Head of caudate nucleus (tissue), 42 donors: ENCODE measurements at regions not wholly inside any gene's neighbourhood (a gene's known extent, or its start where the extent isn't known, plus 50 kb on each side); places are given as distances from the start of the nearest gene placed in this dataset.

Source experiments
- DNase-seq, 42 donors: peaks; one replicate each; pipeline versions ENCODE4 v3.0.0 to v3.0.0-alpha.2; 2020 to 2021; ENCODE audit warnings: mixed read lengths in 7 of 42
- intact Hi-C: fragments of 100-400 bp; cut with DNase I; formaldehyde crosslinking; loops from one replicate; pipeline ENCODE4 v1.15.0; 2022

DNA sequence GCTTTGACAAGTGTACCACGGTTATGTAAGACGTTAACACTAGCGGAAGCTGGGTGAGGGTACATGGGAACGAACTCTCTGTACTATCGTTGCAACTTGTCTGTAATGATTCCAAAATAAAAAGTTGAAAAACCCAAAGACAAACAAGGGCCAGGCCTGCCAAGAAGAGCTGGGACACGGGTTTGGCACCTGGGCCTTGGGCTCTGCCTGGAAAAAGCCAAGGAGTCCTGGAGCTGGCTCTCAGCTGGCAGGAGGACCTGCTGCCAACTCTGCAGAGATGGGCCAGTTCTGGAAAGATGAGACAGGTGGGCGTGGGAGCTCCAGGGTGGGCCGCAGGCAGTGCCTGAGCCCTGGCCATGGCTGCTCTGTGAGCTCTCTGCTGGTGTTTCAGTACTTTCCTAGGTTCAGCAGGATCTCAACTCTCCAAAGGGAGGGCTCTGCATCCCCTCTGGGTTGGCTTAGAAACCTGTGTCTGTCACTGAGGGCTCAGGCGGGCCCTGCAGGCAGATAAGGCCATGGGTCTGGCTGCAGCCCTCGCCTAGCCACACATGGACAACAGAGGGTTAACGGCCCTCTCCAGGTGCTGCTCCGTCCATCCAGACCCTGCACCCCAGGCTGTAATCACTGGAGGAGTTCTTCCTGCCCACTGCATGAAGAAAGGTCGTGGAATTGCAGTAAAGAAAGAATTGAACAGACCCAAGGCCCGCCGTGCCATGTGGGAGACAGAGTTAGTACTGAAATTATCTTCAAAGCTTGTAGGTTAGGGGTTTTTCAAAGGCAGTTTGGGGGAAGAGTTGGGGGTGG is 89.9 kb downstream of the RHOB start:
- peak in 23 of 42 donors; percentile 19 to 74 (median 56) for DNase-seq
- intact Hi-C loops, result no loop called here

DNA sequence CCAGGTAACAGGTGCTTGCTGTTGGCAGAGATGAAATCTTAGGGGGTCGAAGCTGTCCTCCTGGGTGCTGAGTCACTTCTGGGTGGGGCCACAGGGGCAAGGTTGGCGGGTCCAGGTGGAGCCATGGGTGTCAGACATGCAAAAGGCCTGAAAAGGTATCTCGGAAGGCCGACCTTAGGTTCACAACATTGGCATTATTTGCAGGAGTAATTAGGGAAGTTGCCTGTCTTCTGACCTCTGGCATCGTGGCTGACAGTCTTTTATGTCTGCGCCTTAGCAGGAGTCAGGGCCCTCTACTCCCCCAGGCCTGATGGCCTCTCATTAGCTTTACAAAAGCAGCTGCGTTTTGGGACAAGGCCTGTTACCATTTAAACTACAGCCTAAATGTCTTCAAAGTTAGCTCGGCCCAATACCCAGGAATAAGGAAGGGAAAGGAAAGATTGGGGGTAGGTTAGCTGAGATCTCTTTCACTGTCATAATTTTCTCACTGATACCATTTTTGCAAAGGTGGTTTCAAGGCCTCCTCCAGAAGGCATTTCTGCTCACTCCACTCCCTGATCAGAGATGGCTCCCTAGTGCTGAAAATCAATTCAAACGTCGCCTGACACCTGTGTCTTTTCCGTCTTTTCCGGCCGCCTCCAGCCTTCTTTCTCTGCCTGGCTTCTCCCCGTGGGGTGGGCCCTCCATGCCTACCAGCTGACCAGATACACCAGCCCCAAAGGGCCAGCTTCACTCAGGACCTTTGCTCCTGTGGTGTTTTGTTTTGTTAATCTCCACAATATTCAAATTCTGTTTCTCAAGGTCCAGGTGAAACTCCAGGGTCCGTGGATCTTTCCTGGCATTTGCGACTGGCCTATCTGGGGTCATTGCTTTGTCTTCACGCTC is 90.8 kb downstream of the RHOB start:
- intact Hi-C loops, result no loop called here
- DNase-seq, result no peak

DNA sequence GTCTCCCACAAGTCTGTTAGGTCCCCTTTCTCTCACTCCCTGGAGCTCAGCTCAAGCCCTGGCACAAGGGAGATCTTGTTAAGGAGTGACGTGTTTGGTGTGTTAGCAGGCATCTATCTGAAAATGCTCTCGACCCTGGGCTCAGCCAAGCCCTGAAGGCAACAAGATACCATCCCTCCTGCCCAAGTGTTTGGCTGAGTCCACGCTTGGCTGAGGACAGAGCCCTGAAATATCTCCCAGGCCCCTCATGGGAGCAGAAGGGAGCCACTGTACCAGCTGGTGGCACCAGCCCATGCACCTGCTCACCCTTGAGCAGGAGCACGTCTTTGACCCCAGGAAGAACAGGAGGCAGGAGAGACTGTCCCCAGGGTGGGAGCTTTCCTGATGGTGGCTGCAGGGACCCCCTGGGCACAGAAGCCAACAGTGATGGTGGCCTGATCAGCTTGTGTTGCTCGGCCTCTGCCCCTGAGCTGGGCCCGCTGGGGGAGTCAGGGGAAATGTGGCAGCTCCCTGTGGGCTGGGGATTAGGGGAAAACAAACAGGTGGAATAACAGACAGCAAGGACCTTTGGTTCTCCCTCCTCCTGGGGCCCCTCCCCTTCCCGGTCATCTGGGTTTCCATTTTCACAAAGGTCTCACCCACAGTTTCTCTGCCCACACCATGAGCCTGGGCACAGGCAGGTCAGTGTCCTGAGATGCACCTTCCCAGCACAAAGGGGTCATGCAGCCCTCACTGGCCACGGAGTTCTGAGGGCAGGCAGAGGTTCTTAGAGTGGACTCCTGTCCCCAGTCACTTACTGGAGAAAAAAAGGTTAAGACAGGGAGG is 91.6 kb downstream of the RHOB start:
- DNase-seq, result no peak
- intact Hi-C loops, result no loop called here

DNA sequence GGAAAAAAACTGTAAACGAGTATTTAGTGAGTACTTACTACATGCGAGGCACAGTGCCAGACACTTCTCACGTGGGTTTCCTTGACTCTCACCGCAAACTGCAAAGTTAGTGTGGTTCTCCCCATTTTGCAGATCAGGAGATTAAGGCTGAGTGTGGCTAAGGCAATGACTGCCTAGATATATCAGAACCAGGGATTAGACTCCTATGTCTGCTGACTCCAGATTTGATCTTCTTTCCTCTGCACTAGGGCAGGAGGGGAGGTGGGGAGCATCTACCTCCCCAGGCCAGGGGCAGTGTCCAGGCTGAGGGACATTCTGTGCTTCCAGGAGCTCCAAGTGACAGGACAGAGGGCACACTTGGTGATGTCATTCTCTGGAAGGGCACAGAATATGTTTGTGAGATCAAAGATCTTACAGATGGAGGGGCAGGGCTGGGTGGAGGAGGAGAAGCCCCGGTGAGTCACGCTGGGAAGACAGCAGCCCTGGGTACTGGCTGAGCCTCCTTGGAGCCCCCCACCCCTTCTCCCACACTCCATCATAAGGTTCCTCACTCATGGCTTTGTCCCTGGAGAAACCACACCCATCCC is 92.4 kb downstream of the RHOB start:
- no peak for DNase-seq
- intact Hi-C loops, result no loop called here

DNA sequence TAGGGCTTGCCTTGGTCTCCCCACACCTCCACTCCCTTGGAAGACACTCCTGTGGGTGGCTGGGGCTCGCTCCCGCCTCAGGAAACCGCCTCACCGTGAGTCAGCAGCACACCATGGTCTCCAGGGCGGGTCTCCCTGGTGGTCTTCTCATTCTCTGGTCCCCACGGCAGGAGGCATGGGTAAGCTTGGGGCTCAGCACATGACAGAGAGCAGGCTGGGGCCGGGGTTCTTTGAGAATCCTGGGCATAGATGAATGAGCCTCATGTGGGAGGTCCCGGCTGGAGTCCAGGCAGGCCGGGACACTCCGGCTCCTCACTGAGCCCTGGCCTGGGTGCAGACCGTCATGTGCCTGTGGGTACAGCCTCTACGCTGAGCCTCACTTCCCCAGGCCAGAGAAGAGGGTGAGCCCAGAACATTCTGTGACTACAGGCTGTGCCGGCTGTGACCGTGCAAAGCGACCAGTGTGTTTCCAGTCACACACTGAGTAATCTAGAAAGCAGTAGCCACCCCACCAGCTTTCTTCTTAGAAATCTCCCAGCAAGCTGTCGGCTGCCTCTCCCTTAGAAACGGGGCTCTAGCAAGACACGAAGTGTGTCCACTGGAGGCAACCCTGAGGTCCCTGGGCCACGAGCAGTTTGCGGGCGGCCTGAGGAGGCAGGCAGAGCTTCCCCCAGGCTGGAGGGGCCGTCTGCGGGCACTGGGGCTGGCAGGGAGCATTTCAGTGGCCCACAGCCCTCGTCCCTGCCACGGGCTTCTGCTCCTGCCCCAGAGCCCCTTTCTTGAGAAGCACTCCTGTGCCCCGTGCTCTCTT is 93.1 kb downstream of the RHOB start:
- intact Hi-C loops, result no loop called here
- peak in 1 of 42 donors; percentile 49 for DNase-seq

DNA sequence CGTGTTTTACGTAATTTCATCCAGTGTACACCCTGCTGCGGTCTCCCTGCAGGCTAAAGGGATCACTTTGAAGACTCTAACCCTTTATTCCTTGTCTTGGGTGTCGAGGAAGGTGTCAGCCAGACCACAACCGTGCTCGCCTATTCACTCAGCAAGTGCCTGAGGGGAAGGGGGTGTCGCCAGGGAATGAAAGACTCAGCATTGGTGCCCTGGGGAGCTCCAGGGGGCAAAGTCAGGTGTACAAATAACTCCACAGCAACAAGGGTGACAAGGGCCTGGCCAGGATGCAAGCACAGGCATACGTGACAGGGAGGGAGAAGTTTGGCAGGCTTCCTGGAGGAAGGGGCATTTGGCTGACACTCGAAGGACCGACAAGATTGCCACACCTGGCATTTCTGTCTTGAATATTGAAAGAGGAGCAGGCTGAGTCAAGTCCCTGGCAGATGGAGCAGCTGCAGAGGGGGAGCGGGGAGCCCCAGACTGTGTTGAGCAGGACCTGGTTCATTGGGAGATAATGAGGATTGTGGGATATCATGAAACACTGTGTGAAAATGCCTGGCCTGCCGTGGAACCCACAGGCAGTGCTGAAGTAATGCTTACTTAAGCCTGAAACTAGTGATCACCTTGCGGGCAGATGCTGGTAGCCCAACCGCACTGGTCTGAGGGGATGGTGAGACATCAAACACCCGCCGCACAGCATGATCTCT is 93.9 kb downstream of the RHOB start:
- intact Hi-C loops, result no loop called here
- DNase-seq, result no peak

DNA sequence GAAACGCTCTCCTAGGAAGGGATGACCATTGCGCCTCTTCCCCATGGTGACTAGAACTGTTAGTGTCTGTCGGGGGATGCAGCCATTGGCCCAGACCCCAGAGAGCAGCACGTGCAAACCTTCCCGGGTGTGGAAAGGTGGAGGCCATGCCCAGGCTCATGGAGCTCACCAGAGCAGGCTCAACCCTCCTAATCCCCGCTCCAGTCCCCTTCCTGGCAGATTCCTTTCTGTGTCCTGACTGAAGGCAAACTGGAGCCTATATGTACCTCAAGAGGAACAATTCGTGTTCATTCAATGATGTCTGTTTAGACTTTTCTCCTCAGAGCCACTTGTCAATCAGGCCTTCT is 94.4 kb downstream of the RHOB start:
- no peak for DNase-seq
- intact Hi-C loops, result no loop called here

DNA sequence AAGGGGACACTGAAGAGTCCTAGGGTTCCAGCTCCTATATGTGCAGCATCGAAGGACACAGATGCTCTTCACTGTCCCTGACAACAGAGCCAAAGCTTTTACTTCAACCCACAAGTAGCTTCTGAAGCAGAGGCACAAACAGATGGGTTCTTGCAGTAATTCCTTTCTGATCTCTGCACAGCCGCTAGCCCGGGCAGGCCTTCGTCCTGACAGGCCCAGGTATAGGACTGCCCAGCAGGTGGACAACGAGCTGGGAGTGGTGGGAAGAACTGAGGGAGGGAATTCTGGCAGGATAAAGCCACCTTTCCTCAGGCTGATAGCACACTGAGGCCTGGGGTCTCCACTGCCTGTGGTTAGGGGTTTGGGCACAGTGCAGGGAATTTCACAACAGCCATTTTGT is 94.8 kb downstream of the RHOB start:
- intact Hi-C loops, result no loop called here
- no peak for DNase-seq

DNA sequence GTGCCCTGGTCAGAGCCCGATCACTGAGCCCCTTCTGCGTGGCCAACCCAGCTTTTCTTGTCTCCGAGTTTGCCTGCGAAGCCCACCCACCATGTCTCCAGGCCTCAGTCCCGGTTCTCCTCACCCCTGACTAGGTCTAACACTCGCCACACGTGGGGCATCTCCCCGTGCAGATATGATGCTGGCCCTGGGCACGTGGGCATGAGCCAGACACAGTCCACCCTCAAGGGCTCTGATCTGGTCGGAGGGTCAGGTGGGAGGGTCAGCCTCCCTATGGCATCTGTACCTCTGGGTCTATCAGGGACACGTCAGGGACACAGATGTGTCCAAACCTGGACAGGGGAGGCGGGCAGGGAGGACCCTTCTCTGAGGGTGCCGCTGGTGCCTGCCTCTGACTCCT is 95.4 kb downstream of the RHOB start:
- intact Hi-C loops, result no loop called here
- no peak for DNase-seq

DNA sequence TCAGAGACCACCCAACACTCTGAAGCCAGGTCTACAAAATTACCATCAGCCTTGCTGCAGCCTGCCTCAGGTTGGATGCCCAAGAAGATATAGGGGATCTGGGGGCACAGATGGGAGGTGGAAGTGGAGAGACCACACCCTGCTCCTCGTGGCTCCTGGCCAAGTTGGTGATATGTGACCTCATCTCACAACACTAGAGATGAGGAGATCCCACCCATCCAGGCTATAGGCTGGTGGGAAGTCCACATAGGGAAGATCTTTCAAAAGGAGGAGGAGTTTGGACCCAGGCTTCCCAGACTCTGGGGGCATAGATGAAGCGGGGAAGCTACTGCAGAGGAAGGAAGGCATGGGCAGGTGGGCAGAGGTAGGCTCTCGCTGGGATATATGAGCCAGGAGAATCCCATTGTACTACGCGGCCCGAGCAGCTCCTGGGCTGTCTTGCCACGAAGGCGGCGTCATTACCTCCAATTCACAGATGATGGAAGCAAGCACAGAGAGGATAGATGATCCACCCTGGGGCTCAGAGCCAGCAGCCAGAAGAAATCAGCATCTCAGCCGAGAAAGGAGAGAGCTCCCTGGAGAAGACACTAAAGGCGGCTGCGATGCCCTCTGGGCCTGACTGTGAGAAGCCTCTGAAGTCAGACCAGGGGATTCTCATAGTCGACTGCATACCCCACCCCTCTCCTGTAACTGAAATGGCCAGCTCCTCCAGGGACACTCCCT is 96.0 kb downstream of the RHOB start:
- intact Hi-C loops, result no loop called here
- no peak for DNase-seq

DNA sequence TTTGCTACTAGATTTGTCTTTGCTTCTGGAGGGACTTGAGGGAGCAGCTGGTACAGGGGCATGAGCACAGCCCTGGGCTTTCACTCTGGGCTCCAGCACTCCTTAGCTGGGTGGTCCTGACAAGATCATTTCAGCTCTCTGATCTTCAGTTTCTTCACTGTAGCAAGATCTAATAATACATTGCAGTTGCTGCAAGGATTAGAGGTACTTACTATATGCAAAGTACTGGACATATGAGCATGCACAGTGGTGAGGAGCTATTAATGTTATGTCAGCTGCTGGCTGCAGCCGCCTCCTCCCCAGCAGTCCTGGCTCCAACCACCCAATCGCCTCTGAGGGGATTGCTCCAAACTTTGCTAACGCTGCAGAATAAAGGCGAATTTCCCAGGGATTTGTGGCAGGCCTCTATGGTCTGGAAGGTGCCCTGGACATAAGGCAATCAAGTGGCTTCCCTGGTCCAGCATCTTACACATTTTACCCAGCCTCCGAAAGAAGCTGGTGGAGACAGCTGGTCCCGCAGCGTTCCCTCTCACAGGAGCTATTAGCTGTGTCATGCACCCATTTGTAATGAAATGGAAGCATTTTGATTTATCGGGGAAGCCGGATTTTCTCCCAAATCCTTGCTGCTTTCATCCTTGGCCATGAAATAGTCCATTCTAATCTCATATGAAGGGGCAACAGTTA is 96.7 kb downstream of the RHOB start:
- intact Hi-C loops, result no loop called here
- no peak for DNase-seq

DNA sequence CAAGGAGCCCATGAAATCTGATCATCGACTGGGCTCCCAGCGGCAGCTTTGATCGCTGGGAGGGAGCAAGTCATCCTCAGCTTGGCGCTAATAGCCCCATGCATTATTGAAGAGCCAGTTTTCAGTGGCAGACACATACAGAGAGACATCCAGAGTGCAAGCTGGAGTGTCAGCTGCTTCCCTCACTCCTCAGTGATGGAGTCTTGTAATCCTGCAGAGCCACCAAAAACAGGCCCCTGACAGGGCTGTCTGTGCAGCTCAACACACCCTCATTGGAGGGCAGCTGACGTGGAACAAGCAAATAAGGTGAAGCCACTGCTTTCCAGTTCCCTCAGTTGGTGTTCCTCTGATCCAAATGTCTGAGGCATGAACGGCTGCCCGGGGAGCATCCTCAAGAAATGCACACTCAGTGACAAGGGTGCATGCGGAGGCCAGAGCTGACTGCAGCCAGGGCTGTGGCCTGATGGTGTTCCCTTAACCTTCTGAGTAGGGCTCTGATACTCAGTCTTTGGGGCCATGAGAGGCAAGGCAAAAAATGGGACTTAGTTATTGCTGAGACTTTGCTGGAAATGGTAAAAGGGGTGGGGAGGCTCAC is 97.4 kb downstream of the RHOB start:
- intact Hi-C loops, result no loop called here
- DNase-seq, result peak in 1 of 42 donors; percentile 28

DNA sequence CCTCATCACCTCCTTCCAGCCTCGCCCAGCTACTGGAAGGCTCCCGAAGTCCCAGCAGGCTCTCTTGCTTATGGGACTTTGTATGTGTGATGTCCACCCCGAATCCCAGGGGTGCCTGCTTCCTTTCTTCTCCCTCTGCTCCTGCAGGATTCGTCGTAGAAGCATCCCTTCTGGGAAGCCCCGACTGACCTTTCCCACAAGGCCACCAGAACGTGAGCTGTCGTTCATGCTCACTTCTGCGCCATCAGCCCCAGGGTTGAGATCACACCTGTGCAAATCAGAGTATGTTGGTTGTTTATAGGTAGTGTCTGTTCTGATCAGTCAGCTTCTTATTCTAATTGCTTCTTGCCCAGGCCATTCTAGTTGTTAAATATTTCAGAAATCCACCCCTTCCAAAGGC is 101.8 kb downstream of the HS1BP3 start:
- no peak for DNase-seq
- intact Hi-C loops, result no loop called here

DNA sequence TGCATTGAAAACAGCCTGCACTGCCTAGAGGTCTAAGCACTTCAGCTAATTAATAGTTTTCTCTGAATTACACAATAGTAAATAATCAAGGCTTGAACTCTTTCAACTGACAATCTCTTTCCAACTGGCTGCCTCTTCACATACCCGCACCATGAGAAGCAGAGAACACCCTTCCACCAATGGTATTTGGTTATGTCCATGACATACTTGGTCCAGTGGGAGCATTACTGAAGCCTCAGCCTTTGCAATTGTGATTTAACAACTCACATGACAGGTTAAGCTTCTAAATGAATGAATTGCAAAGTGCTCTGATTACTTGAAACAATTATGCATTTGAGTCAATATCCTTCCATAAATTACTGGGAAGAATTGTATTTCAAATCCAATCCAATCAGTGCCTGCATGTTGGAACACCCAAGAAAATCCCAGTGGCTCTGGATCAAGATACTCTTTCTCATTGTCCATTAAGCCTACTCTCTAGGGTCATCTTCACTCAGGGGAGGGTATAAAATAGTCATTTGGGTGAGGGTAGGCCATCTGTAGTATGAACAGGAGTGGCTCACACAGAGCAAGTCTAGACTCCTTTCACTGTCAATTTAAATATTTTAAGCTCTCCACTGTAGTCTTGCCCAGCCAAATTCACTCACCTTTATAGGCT is 101.1 kb downstream of the HS1BP3 start:
- no peak for DNase-seq
- intact Hi-C loops, result no loop called here

DNA sequence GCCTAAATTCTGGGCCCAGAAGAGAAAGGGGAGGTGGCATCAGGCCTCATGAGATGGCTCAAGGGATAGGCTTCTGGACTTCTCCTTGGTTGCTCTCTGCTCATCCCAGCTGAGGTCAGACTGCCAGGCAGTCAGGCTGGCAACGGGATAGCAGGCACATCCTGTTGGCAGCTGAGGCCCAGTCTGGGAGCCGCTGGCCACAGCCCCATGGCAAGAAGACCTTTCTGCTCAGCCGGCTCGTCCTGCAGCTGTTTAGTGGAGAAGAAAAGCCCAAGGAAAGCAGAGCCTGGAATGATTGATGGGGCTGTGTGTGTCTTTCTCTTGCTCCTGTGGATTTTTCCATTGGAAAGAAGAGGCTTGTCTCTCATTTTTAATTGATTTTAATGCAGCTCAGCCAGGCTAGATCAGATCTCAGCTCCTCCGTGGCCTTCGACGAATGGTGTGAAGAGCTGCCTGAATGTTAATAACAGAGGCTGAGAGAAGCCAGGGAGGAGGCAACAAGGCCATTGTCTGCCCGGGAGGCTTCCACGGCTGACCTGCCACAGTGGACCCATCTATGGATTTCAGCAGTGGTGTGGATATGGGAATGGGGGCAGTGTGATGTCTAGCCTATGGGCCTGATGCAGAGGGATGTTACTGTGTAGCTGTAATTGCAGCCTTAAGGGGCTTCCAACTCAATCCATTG is 99.5 kb downstream of the HS1BP3 start:
- peak in 40 of 42 donors; percentile 44 to 85 (median 64) for DNase-seq

More for the DNA sequence above, 99.5 kb downstream of the HS1BP3 start:
- intact Hi-C loops, result no loop called here
